H1 (cell line): ENCODE measurements at regions not wholly inside any gene's neighbourhood (a gene's known extent, or its start where the extent isn't known, plus 50 kb on each side); places are given as distances from the start of the nearest gene placed in this dataset.

ENCODE experiments used
- RXRA ChIP-seq: IDR thresholded peaks from 2 replicates; pipeline ENCODE4 v1.6.1; 2011; ENCODE audit warnings: low read depth, mild to moderate bottlenecking, low read length, moderate library complexity; ENCODE audit not compliant: insufficient read depth

DNA sequence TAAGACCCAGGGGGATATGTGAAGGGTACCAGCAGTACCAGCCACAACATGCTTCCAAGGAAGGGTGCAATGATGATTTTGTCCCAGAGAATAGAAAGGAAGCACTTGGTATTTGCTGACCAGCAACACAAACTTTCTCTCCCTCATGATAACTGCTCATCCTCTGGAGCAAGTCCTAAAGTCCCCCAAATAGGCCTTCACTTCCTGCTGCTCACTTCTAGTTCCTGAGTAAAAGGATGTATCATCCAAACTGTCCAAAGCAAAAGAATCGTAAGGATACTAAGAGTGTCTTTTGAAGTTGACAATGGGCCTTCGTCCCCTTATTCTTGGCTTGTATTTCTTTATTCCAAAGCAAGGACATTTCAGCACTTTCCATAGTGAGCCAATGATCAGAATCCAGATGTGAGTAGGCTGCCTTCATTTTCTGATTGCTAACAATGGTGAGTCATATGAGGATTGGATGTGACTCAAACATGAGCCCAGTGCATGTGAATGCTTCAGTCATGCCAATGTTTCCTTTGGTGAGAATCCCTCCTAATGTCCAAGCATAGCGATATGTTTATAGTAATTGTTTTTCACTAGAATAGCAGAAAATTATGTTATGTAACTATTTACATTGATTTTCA, 243.4 kb upstream of the POU2AF2 start (continued):
- no peak for TF ChIP-seq RXRA
